Medulla oblongata (tissue), 1 donor: ENCODE measurements at regions not wholly inside any gene's neighbourhood (a gene's known extent, or its start where the extent isn't known, plus 50 kb on each side); places are given as distances from the start of the nearest gene placed in this dataset.
"Not testable (repeated sequence)": the region's sequence is repeated elsewhere in the genome, so short reads cannot be mapped to it uniquely, and the experiment has no call there.

ENCODE experiments used
- DNase-seq: peaks from one replicate; pipeline ENCODE4 v3.0.0-alpha.2; 2015; ENCODE audit errors: extremely low spot score

DNA sequence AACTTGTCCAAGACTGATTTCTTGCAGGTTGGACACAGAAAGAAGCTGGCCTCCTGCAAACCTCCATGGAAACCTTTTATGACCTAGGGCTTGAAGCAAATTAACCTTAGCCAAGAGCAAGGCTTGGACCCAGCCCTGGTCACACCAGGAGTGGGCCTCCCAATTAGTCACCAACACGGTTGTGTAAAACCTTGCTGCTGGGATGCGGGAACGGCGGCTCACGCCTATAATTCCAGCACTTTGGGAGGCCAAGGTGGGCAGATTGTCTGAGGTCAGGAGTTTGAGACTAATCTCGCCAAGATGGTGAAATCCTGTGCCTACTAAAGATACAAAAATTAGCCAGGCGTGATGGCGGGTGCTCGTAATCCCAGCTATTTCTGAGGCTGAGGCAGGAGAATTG, 419.9 kb downstream of the AASDHPPT start:
- DNase-seq, result no peak

GRCh38 chr11:106497822-106498221, 420.4 kb downstream of the AASDHPPT start:
- DNase-seq, result no peak

DNA sequence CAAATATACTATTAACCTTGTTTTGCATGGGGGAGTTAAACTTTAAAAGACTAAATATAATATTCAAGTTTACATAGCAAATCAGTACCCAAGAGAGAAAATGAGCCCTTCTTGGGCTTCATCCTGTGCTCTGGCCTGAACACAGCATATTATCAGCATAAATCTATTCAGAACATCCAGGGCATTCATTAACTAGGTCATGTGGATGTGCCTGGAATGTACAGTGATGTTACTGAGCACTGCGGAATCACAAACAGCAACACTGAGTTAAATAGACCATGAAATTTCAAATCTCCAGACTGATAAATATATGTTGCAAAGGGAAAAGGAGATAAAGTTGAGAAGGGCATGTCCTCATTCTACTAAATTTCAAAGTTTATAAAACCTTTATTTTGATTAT, 426.4 kb downstream of the AASDHPPT start:
- DNase-seq, result no peak

DNA sequence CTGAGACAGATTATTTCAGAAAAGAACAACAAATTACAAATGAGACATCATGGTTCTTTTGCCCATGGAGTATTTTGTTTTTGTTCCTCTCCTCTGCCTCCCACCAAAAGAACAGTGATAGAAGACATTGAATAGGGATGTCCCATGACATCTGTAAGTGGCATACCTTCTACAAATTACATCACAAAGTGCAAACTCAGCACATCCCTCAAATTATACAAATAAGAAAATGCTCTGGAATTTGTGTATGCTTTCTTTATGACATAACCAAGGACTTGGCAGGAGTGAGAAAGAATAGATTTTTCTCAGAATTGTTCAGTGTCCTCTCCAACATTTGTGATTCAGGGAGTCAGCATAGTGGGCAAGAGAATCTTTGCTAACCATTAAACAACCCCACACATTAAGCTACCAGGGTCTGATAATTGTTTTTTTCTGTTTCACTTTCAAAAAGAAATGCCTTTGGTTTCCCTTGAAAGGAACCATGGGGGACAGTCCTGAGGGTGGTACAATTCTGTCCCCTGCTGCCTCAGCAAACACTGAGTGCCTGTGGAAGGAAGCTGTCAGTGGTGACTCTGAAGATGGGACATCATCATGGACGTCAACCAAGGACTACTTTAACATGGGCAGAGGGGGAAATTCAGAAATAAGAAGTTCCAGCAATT, 430.3 kb downstream of the AASDHPPT start:
- DNase-seq, result no peak

- no peak for DNase-seq
Measured at GRCh38 chr11:106514706-106515105, 437.2 kb downstream of the AASDHPPT start.

GRCh38 chr11:106517426-106517825, 440.0 kb downstream of the AASDHPPT start:
- no peak for DNase-seq

DNA sequence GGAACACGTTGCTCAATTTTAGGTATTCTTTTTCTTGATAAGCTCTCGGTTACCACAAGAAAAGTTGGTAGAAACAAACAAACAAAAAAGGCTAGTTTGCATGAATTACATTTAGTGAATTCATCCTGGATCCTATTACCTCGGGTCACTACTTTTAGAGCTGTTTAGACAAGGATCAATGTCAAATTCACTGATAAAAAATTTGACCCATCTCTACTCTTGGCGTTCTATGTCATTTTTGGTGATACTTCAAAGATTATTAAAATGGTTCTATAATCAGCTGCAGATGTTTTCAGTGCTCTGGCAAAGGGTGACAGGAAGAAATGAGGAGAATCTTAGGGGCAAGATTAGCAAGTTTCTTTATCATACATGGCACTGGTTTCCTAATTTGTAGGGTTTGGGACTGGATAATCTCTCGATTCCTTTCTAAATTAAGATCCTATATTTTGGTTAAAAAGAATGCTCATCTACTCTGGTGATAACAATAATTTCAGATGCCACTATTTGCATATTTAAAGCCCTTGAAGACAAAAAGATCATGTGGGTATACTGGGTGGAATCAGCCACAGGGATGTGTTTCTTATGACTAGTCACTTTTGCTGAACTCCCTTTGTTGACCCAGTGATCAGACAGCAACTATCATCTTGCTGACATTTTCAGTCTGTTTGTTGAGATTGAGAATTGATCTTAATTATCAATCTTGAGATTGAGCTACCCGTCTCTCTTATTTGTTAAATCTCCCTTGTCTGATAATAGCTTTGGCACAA, 442.9 kb downstream of the AASDHPPT start:
- DNase-seq, result no peak

DNA sequence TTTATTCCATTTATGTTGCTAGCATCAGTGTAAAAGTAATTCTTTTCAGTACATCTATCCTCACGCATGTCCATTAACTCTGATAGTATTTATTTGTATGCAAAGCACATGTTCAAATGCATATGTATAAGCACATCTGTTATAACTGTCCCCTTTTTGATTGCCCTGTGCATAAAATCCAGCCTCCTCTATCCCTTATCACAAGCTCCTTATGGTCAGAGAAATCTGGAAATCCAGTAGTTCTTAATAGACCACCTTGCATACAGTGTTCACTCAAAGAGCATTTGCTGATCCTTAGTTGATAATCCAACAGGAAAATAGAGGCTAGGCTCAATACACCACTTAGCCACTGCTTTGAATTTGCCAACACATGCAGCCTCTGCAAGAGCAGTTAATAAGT, 443.5 kb downstream of the AASDHPPT start:
- DNase-seq, result no peak

- DNase-seq, result no peak
Measured at GRCh38 chr11:106523171-106523570, 445.7 kb downstream of the AASDHPPT start.

DNA sequence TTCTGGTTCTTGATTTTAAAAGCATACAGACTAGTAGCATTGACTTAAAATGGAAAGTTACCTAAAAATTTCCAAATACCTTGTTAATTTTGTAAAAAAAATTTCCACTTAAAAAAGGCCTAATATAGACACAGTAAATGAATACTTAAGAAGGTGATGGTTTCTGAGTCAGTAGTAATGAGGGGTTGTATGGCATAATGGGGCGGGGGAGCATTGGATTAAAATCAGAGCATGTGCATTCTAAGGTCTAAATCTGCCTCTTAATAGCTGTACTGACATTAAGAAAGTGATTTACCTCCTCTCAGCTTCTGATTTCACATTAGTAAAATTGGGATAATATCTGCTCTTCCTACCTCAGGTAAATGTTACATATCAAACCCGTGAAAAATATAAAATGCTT, 446.5 kb downstream of the AASDHPPT start:
- no peak for DNase-seq

DNA sequence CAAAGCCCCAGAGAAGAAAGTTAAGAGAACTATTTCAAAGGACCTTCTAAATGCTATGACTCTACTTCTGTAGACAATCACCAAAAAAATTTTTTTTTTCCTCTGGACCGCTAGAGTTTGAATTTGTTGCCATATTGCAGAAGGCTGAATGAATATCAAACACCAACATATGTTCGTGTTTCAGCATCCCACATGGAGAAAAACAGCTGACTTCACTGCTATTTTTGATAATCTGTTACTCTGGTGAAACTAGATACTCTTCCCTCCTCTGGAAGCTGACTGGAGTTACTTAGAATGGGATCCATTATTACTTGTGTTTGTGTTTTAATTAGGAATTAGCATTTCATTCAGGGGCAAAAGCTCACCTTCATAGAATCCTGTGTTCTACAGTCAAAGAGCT, 447.0 kb downstream of the AASDHPPT start:
- no peak for DNase-seq

DNA sequence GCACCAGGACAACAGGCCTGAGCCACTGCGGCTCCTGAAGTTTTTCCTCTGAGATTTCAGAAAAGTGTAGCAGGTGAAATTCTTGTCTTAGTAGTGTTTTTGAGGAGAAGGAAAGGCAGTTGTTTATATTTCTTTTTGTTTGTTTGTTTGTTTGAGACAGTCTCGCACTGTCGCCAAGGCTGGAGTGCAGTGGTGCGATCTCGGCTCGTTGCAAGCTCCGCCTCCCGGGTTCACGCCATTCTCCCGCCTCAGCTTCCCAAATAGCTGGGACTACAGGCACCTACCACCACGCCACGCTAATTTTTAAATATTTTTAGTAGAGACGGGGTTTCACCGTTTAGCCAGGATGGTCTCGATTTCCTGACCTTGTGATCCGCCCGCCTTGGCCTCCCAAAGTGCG, 454.2 kb downstream of the AASDHPPT start:
- not testable (repeated sequence) for DNase-seq

DNA sequence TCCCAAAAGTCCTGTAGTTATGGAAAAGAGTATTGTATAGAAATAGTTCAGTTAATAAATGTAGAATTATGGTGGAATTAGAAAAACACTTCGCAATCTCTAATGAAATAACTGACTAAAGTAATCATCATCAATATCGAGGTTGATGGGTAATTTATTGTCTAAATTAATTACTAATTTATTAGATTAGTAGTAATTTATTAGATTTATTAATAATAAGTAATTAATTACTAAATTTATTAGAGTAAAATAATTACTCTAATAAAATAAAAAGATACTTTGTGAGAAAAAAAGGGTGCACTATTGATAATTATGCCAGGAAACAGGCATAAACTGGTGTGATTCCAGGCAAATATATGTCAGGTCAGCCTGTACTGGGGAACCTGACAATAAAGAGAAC, 455.6 kb downstream of the AASDHPPT start:
- DNase-seq, result no peak

DNA sequence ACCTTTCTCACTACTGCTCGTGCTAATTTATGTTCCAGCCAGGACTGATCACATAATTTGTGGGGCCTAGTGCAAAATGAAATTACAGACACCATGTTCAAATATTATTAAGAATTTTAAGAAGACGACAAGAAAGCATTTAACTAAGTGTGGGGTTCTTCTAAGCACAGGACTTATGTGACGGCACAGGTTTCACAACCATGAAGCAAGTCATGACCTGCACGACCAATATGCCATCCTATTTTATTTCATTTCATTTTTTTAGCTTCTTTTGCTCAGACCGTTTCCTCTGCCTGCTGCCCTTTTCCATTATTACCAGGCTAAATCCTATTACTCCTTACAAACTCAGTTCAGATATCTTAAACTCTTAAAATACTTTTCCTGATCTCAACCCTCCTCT, 462.5 kb downstream of the AASDHPPT start:
- DNase-seq, result no peak

DNA sequence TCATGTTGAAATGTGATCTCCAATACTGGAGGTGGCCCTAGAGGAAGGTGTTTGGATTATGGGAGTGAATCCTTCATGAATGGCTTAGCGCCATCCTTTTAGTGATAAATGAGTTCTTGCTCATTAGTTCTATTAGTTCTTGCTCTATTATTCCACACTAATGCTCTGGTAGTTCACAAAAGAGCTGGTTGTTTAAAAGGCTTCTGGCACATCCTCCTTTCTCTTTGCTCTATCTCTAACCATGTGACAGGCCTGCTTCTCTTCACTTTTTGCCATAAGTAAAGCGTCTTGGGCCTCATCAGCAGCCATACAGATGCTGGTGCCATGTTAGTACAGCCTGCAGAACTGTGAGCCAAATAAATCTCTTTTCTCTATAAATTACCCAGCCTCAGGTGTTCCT, 469.9 kb downstream of the GUCY1A2 start:
- no peak for DNase-seq

GRCh38 chr11:106551744-106552673, 466.3 kb downstream of the GUCY1A2 start:
- no peak for DNase-seq

DNA sequence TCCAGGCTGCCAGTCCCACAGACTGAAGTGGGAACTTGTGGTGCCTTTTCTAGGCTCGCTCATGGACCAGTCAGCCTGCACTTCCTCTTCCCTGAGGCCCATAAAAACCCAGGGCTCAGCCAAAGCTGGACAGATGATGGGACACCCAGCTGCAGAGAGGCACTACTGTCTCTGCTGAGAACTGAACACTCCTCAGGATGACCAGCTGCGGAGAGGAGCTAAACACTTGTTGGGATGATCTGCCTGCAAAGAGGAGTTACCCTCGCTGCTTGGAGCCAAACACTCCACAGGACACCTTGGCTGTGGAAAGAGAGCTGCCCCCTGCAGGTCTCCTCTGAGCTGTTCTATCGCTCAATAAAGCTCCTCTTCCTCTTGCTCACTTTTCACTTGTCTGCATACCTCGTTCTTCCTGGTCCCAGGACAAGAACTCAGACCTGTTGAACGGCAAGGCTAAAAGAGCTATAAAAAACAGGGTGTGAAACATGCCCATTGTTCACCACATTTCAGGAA, 465.5 kb downstream of the GUCY1A2 start:
- no peak for DNase-seq

GRCh38 chr11:106553304-106553703, 465.0 kb downstream of the GUCY1A2 start:
- no peak for DNase-seq

DNA sequence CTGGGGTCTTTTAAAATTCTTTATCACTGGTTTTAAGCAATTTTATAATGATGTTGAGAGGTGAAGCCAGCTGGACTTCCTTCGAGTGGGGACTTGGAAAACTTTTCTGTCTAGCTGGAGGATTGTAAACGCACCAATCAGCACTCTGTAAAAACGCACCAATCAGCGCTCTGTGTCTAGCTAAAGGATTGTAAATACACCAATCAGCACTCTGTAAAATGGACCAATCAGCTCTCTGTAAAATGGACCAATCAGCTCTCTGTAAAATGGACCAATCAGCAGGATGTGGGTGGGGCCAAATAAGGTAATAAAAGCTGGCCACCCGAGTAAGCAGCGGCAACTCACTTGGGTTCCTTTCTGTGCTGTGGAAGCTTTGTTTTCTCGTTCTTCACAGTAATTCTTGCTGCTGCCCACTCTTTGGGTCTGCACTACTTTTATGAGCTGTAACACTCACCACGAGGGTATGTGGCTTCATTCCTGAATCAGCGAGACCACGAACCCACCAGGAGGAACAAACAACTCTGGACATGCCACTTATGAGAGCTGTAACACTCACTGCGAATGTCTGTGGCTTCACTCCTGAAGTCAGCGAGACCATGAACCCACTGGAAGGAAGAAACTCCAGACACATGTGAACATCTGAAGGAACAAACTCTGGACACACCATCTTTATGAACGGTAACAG, 462.6 kb downstream of the GUCY1A2 start:
- DNase-seq, result not testable (repeated sequence)

- no peak for DNase-seq
Measured at GRCh38 chr11:106565326-106565725, 452.9 kb downstream of the GUCY1A2 start.

DNA sequence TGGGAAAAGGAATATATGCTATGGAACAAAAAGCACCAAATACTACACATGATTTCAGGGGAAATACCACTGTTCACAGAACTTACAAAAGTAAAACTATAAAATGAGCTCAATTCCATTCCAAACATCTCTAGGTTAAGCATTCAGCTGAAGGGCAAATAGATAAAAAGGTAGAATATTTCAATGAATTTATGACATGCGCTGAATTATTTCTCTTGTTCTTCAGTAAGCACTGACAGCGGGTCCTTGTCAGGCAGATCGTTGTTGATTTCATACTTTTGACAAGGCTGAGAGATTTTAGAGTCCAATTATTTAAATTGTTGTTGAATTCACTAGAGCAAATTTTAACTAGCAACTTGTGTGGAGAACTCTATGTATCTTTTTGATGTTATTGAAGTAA, 449.6 kb downstream of the GUCY1A2 start:
- DNase-seq, result no peak

- DNase-seq, result not testable (repeated sequence)
Measured at GRCh38 chr11:106577384-106577783, 440.9 kb downstream of the GUCY1A2 start.
